ENCODE measurements at regions not wholly inside any gene's neighbourhood (a gene's known extent, or its start where the extent isn't known, plus 50 kb on each side); places are given as distances from the start of the nearest gene placed in this dataset.

- no peak for DNase-seq
- Histone ChIP-seq H3K27me3 (no peaks in the 10 kb centered on the region), H3K4me3 (ENCODE audit: low read depth, low read length) (no peak overlapping the region), H3K9me3 (no peaks in the 10 kb centered on the region), H3K4me1 (no peaks in the 10 kb centered on the region), H3K36me3 (no peaks in the 10 kb centered on the region)
- no peak for TF ChIP-seq CTCF (IDR thresholded peaks at IDR 0.05; ENCODE audit: low read depth, low read length)
These were observed 205.6 kb upstream of the DMRTA1 start for GRCh38 chr9:22241024-22241423.

GRCh38 chr9:22241611-22242010 is 205.0 kb upstream of the DMRTA1 start:
- DNase-seq = no peak
- H3K4me1 ChIP-seq = no peaks in the 10 kb centered on the region
- H3K36me3 ChIP-seq = no peaks in the 10 kb centered on the region
- no peaks in the 10 kb centered on the region for H3K9me3 ChIP-seq
- no peak overlapping the region for H3K4me3 ChIP-seq (ENCODE audit: low read depth, low read length)
- H3K27me3 ChIP-seq = no peaks in the 10 kb centered on the region
- no peak for TF ChIP-seq CTCF (IDR thresholded peaks at IDR 0.05; ENCODE audit: low read depth, low read length)

- TF ChIP-seq CTCF (IDR thresholded peaks at IDR 0.05; ENCODE audit: low read depth, low read length) = peak; percentile 63
- Histone ChIP-seq H3K4me3 (ENCODE audit: low read depth, low read length) (no peak overlapping the region), H3K4me1 (no peaks in the 10 kb centered on the region), H3K9me3 (no peaks in the 10 kb centered on the region), H3K36me3 (no peaks in the 10 kb centered on the region), H3K27me3 (no peaks in the 10 kb centered on the region)
- peak; percentile 28 for DNase-seq
These were observed 202.2 kb upstream of the DMRTA1 start for GRCh38 chr9:22244139-22245011.

- no peaks in the 10 kb centered on the region for H3K36me3 ChIP-seq
- H3K9me3 ChIP-seq = no peaks in the 10 kb centered on the region
- H3K27me3 ChIP-seq = no peaks in the 10 kb centered on the region
- H3K4me1 ChIP-seq = no peaks in the 10 kb centered on the region
- no peak for DNase-seq
- TF ChIP-seq CTCF (IDR thresholded peaks at IDR 0.05; ENCODE audit: low read depth, low read length) = no peak
- no peak overlapping the region for H3K4me3 ChIP-seq (ENCODE audit: low read depth, low read length)
These were observed 191.3 kb upstream of the DMRTA1 start for GRCh38 chr9:22255337-22255736.

GRCh38 chr9:22256381-22256780 is 190.2 kb upstream of the DMRTA1 start:
- DNase-seq = no peak
- Histone ChIP-seq H3K27me3 (no peaks in the 10 kb centered on the region), H3K9me3 (no peaks in the 10 kb centered on the region), H3K36me3 (no peaks in the 10 kb centered on the region), H3K4me1 (no peaks in the 10 kb centered on the region), H3K4me3 (ENCODE audit: low read depth, low read length) (no peak overlapping the region)
- TF ChIP-seq CTCF (IDR thresholded peaks at IDR 0.05; ENCODE audit: low read depth, low read length) = no peak

GRCh38 chr9:22257026-22257816 is 189.4 kb upstream of the DMRTA1 start:
- no peak for DNase-seq
- H3K36me3 ChIP-seq = no peaks in the 10 kb centered on the region

More at GRCh38 chr9:22257026-22257816, 189.4 kb upstream of the DMRTA1 start:
- no peaks in the 10 kb centered on the region for H3K27me3 ChIP-seq
- no peaks in the 10 kb centered on the region for H3K4me1 ChIP-seq
- TF ChIP-seq CTCF (IDR thresholded peaks at IDR 0.05; ENCODE audit: low read depth, low read length) = no peak
- H3K9me3 ChIP-seq = no peaks in the 10 kb centered on the region
- H3K4me3 ChIP-seq (ENCODE audit: low read depth, low read length) = no peak overlapping the region

All from BE2C (cell line).